HG03103 (cell line): ENCODE measurements at regions not wholly inside any gene's neighbourhood (a gene's known extent, or its start where the extent isn't known, plus 50 kb on each side); places are given as distances from the start of the nearest gene placed in this dataset.
"Not testable (repeated sequence)": the region's sequence is repeated elsewhere in the genome, so short reads cannot be mapped to it uniquely, and the experiment has no call there.

Experiments used
- ATAC-seq: cut with Tn5 transposase; IDR thresholded peaks from one replicate; pipeline ENCODE4 v1.9.1; 2021; ENCODE audit warnings: low read depth; ENCODE audit not compliant: unreplicated experiment

GRCh38 chr7:106459397-106460072 is 174.8 kb upstream of the NAMPT start:
- ATAC-seq, result no peak

- ATAC-seq, result no peak
Measured at GRCh38 chr7:106457678-106458077, 172.9 kb upstream of the NAMPT start.

- ATAC-seq, result no peak
Measured at GRCh38 chr7:106456329-106456728, 171.5 kb upstream of the NAMPT start.

- no peak for ATAC-seq
Measured at GRCh38 chr7:106452031-106452851, 167.5 kb upstream of the NAMPT start.

- no peak for ATAC-seq
Measured at GRCh38 chr7:106451171-106451570, 166.4 kb upstream of the NAMPT start.

- no peak for ATAC-seq
Measured at GRCh38 chr7:106450716-106451115, 165.9 kb upstream of the NAMPT start.

GRCh38 chr7:106448992-106449859 is 164.4 kb upstream of the NAMPT start:
- ATAC-seq, result no peak

- ATAC-seq, result no peak
Measured at GRCh38 chr7:106448346-106448991, 163.7 kb upstream of the NAMPT start.

GRCh38 chr7:106447318-106447847 is 162.6 kb upstream of the NAMPT start:
- ATAC-seq, result no peak

- ATAC-seq, result not testable (repeated sequence)
Measured at GRCh38 chr7:106445366-106445765, 160.6 kb upstream of the NAMPT start.

- no peak for ATAC-seq
Measured at GRCh38 chr7:106444068-106444655, 159.4 kb upstream of the NAMPT start.

GRCh38 chr7:106443156-106443555 is 158.4 kb upstream of the NAMPT start:
- ATAC-seq, result no peak

GRCh38 chr7:106442476-106442875 is 157.7 kb upstream of the NAMPT start:
- no peak for ATAC-seq

- not testable (repeated sequence) for ATAC-seq
Measured at GRCh38 chr7:106441343-106441742, 156.6 kb upstream of the NAMPT start.

- ATAC-seq, result not testable (repeated sequence)
Measured at GRCh38 chr7:106436933-106437332, 152.2 kb upstream of the NAMPT start.

- no peak for ATAC-seq
Measured at GRCh38 chr7:106433377-106433776, 148.6 kb upstream of the NAMPT start.

- no peak for ATAC-seq
Measured at GRCh38 chr7:106430535-106431455, 146.0 kb upstream of the NAMPT start.

GRCh38 chr7:106430103-106430502 is 145.3 kb upstream of the NAMPT start:
- ATAC-seq, result no peak

GRCh38 chr7:106426803-106427202 is 142.0 kb upstream of the NAMPT start:
- no peak for ATAC-seq
